PC-3 (cell line): ENCODE measurements at regions not wholly inside any gene's neighbourhood (a gene's known extent, or its start where the extent isn't known, plus 50 kb on each side); places are given as distances from the start of the nearest gene placed in this dataset.

Experiments
- EZH2 ChIP-seq: fragments of 300-600 bp; sonication (generic); IDR thresholded peaks from one replicate; pipeline ENCODE4 v1.6.1; 2017; ENCODE audit warnings: antibody characterized with exemption, mild to moderate bottlenecking, low read length; ENCODE audit not compliant: unreplicated experiment
- EZH2phosphoT487 ChIP-seq: fragments of 300-600 bp; sonication (generic); IDR thresholded peaks from 2 replicates; pipeline ENCODE4 v1.6.1; 2018; ENCODE audit warnings: mild to moderate bottlenecking, antibody characterized with exemption, low read length, borderline replicate concordance
- TF ChIP-seq, protein P1 (sequence below): fragments of 300-600 bp; sonication (generic); conservative IDR thresholded peaks from 2 replicates; pipeline ENCODE4 v1.5.1; 2017; ENCODE audit warnings: antibody characterized with exemption, low read depth, mild to moderate bottlenecking, low read length

DNA sequence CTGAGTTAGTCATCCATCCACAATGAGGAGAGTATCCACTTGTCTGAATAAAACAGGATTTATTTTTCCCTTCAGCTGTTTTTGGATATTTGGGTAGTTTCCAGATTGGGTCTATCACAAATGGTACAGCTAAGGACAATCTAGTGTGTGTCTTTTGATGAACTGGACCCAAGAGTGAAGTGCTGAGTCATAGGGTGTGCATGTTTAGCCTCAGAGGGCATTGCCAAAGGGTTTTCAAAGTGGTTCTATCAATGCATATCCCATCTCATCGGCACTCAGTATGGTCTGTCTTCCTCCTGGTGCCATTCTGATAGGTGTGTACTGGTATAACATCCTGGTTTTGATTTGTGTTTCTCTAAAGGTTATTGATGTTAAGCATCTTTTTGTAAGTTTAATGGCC, 62.3 kb downstream of the GSX1 start:
- TF ChIP-seq, protein P1, sequence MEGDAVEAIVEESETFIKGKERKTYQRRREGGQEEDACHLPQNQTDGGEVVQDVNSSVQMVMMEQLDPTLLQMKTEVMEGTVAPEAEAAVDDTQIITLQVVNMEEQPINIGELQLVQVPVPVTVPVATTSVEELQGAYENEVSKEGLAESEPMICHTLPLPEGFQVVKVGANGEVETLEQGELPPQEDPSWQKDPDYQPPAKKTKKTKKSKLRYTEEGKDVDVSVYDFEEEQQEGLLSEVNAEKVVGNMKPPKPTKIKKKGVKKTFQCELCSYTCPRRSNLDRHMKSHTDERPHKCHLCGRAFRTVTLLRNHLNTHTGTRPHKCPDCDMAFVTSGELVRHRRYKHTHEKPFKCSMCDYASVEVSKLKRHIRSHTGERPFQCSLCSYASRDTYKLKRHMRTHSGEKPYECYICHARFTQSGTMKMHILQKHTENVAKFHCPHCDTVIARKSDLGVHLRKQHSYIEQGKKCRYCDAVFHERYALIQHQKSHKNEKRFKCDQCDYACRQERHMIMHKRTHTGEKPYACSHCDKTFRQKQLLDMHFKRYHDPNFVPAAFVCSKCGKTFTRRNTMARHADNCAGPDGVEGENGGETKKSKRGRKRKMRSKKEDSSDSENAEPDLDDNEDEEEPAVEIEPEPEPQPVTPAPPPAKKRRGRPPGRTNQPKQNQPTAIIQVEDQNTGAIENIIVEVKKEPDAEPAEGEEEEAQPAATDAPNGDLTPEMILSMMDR = no peak
- TF ChIP-seq EZH2 (no peak), EZH2phosphoT487 (no peak)
